IMR-90 (cell line): ENCODE measurements at regions not wholly inside any gene's neighbourhood (a gene's known extent, or its start where the extent isn't known, plus 50 kb on each side); places are given as distances from the start of the nearest gene placed in this dataset.

ENCODE experiments used
- ATAC-seq: fragments of 200-7000 bp; cut with Tn5 transposase; 2 replicates; pipeline ENCODE4 v1.9.1; 2020; ENCODE audit warnings: low read depth, mild to moderate bottlenecking, moderate library complexity
- BruUV-seq: library from RNA; stranded (reverse); fragments of 400-500 nt; replicated peaks from 2 replicates; lab custom pipeline; 2021; lab: Mats Ljungman, UMichigan
- CTCF ChIA-PET: fragments of 300-600 bp; formaldehyde crosslinking; extraction: SDS; loops from one replicate; lab custom pipeline; 2021; ENCODE audit warnings: antibody characterized with exemption; lab: Yijun Ruan, JAX
- POLR2A ChIA-PET: fragments of 300-600 bp; sonication (Branson Sonifier 250); formaldehyde crosslinking; loops from one replicate; lab custom pipeline; 2022; ENCODE audit warnings: antibody characterized with exemption; ENCODE audit not compliant: unreplicated experiment; lab: Charles Lee
- DNase-seq: peaks from one replicate; pipeline ENCODE4 v3.0.0; 2013
- H2AFZ ChIP-seq: replicated peaks from 2 replicates; pipeline ENCODE3; 2013; ENCODE audit warnings: low read length, mild to moderate bottlenecking; ENCODE audit not compliant: poor library complexity
- H2AK5ac ChIP-seq: 2 replicates; pipeline ENCODE4 v1.6.1; 2013; ENCODE audit warnings: low read depth, low read length, inconsistent platforms
- H2AK9ac ChIP-seq: replicated peaks from 2 replicates; pipeline ENCODE3; 2013; ENCODE audit warnings: mild to moderate bottlenecking, low read depth, low read length, moderate library complexity; ENCODE audit not compliant: poor library complexity
- H2BK120ac ChIP-seq: 2 replicates; pipeline ENCODE4 v1.6.1; 2013; ENCODE audit warnings: low read depth, low read length, inconsistent platforms
- H2BK15ac ChIP-seq: 3 replicates; pipeline ENCODE4 v1.6.1; 2013; ENCODE audit warnings: low read depth, low read length, inconsistent platforms
- H2BK20ac ChIP-seq: 2 replicates; pipeline ENCODE4 v1.6.1; 2013; ENCODE audit warnings: low read depth, mild to moderate bottlenecking, inconsistent platforms, low read length, moderate library complexity
- H2BK5ac ChIP-seq: 2 replicates; pipeline ENCODE4 v1.6.1; 2013; ENCODE audit warnings: mild to moderate bottlenecking, low read depth, low read length, inconsistent platforms; ENCODE audit not compliant: poor library complexity, severe bottlenecking
- H3K14ac ChIP-seq: replicated peaks from 2 replicates; pipeline ENCODE4 v1.6.1; 2013; ENCODE audit warnings: low read depth, low read length, inconsistent platforms
- H3K18ac ChIP-seq: 2 replicates; pipeline ENCODE4 v1.6.1; 2013; ENCODE audit warnings: low read depth, low read length, control low read depth
- H3K23ac ChIP-seq: 2 replicates; pipeline ENCODE4 v1.6.1; 2013; ENCODE audit warnings: low read depth, low read length, inconsistent platforms
- H3K27ac ChIP-seq: 2 replicates; pipeline ENCODE4 v1.5.1; 2013; ENCODE audit warnings: mild to moderate bottlenecking, control low read depth, low read length; ENCODE audit not compliant: insufficient read depth
- H3K27me3 ChIP-seq: 2 replicates; pipeline ENCODE4 v1.6.1; 2013; ENCODE audit warnings: low read length; ENCODE audit not compliant: control insufficient read depth, insufficient read depth
- H3K36me3 ChIP-seq: 2 replicates; pipeline ENCODE4 v1.6.1; 2013; ENCODE audit warnings: low read length, mixed read lengths; ENCODE audit not compliant: control insufficient read depth, insufficient read depth
- H3K4ac ChIP-seq: 2 replicates; pipeline ENCODE4 v1.6.1; 2013; ENCODE audit warnings: low read depth, low read length, inconsistent platforms
- H3K4me1 ChIP-seq: 2 replicates; pipeline ENCODE4 v1.6.1; 2013; ENCODE audit warnings: low read length, mixed read lengths; ENCODE audit not compliant: control insufficient read depth, insufficient read depth
- H3K4me2 ChIP-seq: 2 replicates; pipeline ENCODE4 v1.6.1; 2013; ENCODE audit warnings: low read depth, mild to moderate bottlenecking, control low read depth, low read length, moderate library complexity
- H3K4me3 ChIP-seq: 2 replicates; pipeline ENCODE4 v1.5.1; 2013; ENCODE audit warnings: low read depth, mild to moderate bottlenecking, control low read depth, low read length, moderate library complexity; ENCODE audit not compliant: insufficient read depth
- H3K56ac ChIP-seq: 2 replicates; pipeline ENCODE4 v1.6.1; 2013; ENCODE audit warnings: low read length, inconsistent platforms; ENCODE audit not compliant: insufficient read depth; ENCODE audit errors: extremely low read depth
- H3K79me1 ChIP-seq, 2 experiments: 2 replicates each; pipeline ENCODE4 v1.6.1; 2013; ENCODE audit warnings: low read length in 2 of 2, inconsistent platforms in 1 of 2, low read depth in 1 of 2
- H3K9ac ChIP-seq: 2 replicates; pipeline ENCODE4 v1.6.1; 2013; ENCODE audit warnings: low read depth, low read length, control low read depth
- H3K9me1 ChIP-seq: 2 replicates; pipeline ENCODE4 v1.6.1; 2013; ENCODE audit warnings: low read length, inconsistent platforms; ENCODE audit not compliant: insufficient read depth
- H3K9me3 ChIP-seq: 2 replicates; pipeline ENCODE4 v1.6.1; 2013; ENCODE audit warnings: low read length; ENCODE audit not compliant: control insufficient read depth, insufficient read depth
- H4K20me1 ChIP-seq: 2 replicates; pipeline ENCODE4 v1.6.1; 2013; ENCODE audit warnings: low read length, inconsistent platforms; ENCODE audit not compliant: insufficient read depth
- H4K5ac ChIP-seq: 2 replicates; pipeline ENCODE4 v1.6.1; 2013; ENCODE audit warnings: mild to moderate bottlenecking, low read depth, low read length, control low read depth
- H4K8ac ChIP-seq, 2 experiments: 2 replicates each; pipeline ENCODE4 v1.6.1; 2013; ENCODE audit warnings: low read depth in 2 of 2, low read length in 2 of 2, control low read depth in 1 of 2, inconsistent platforms in 1 of 2
- H4K91ac ChIP-seq: 2 replicates; pipeline ENCODE4 v1.6.1; 2013; ENCODE audit warnings: low read depth, low read length, inconsistent platforms; ENCODE audit not compliant: insufficient read depth
- RCOR1 ChIP-seq: IDR thresholded peaks from 2 replicates; pipeline ENCODE4 v1.6.1; 2012; ENCODE audit warnings: mild to moderate bottlenecking, low read length, improper control_type of control experiment; ENCODE audit not compliant: insufficient replicate concordance
- RFX5 ChIP-seq: IDR thresholded peaks from 2 replicates; pipeline ENCODE4 v1.8.0; 2012; ENCODE audit warnings: low read depth, mild to moderate bottlenecking, low read length, moderate library complexity
- dilution Hi-C: fragments of 300-500 bp; cut with HindIII; formaldehyde crosslinking; loops from one replicate; pipeline ENCODE4 v1.14.3; 2018; ENCODE audit warnings: low sequenced_read_pairs; ENCODE audit not compliant: unreplicated experiment
- in situ Hi-C: fragments of 300-500 bp; cut with MboI; formaldehyde crosslinking; loops from 3 replicates; pipeline ENCODE4 v1.14.3; 2019; ENCODE audit warnings: low sequenced_read_pairs, inconsistent platforms, mixed read lengths
- intact Hi-C: fragments of 100-400 bp; cut with micrococcal nuclease; formaldehyde crosslinking; loops from 2 replicates; pipeline ENCODE4 v1.10.0; 2022

- H3K79me1 ChIP-seq, result no peaks in the 10 kb centered on the region
- H3K27me3 ChIP-seq, result no peaks in the 10 kb centered on the region
- H2AFZ ChIP-seq, result no peak overlapping the region
- in situ Hi-C loops (no loop called here), intact Hi-C loops (no loop called here), dilution Hi-C loops (no loop called here)
- no peaks in the 10 kb centered on the region for H3K9me3 ChIP-seq
- no peaks in the 10 kb centered on the region for H3K36me3 ChIP-seq
- H3K9me1 ChIP-seq, result no peaks in the 10 kb centered on the region
- H3K4me2 ChIP-seq, result no peak overlapping the region
- TF ChIP-seq RCOR1, result no peak
- TF ChIP-seq RFX5, result no peak
- no peak overlapping the region for H3K4ac ChIP-seq
- no peak overlapping the region for H2BK120ac ChIP-seq
- no peak overlapping the region for H2AK9ac ChIP-seq
- POLR2A ChIA-PET, result no interaction called here
- no peak overlapping the region for H3K27ac ChIP-seq
- H2BK5ac ChIP-seq, result no peak overlapping the region
- H3K14ac ChIP-seq, result no peak overlapping the region
- H3K4me1 ChIP-seq, result no peaks in the 10 kb centered on the region
- H2BK15ac ChIP-seq, result no peak overlapping the region
- H2AK5ac ChIP-seq, result no peak overlapping the region
- no peak for DNase-seq
- no peak overlapping the region for H4K91ac ChIP-seq
- H3K4me3 ChIP-seq, result no peak overlapping the region
- BruUV-seq, result no TSS peak
- ATAC-seq, result no peak
- H2BK20ac ChIP-seq, result no peak overlapping the region
- H4K5ac ChIP-seq, result no peak overlapping the region
- H3K56ac ChIP-seq, result no peak overlapping the region
- H4K20me1 ChIP-seq, result no peaks in the 10 kb centered on the region
- no peak overlapping the region for H4K8ac ChIP-seq
- H3K9ac ChIP-seq, result no peak overlapping the region
- CTCF ChIA-PET, result no interaction called here
- no peak overlapping the region for H3K18ac ChIP-seq
- no peak overlapping the region for H3K23ac ChIP-seq
These were observed 1138.3 kb downstream of the ROBO2 start for GRCh38 chr3:78178209-78178608.
